ENCODE measurements at regions not wholly inside any gene's neighbourhood (a gene's known extent, or its start where the extent isn't known, plus 50 kb on each side); places are given as distances from the start of the nearest gene placed in this dataset.
"Not testable (repeated sequence)": the region's sequence is repeated elsewhere in the genome, so short reads cannot be mapped to it uniquely, and the experiment has no call there.

GRCh38 chr2:89761171-89761570 is 1069.7 kb downstream of the RPIA start:
- TF ChIP-seq CTCF, POLR2A (IDR thresholded peaks at IDR 0.05): not testable (repeated sequence)

Measured in body of pancreas (tissue), 4 donors.